Duodenal mucosa (tissue), 2 donors: ENCODE measurements at regions not wholly inside any gene's neighbourhood (a gene's known extent, or its start where the extent isn't known, plus 50 kb on each side); places are given as distances from the start of the nearest gene placed in this dataset.

ENCODE experiments used
- H3K27ac ChIP-seq: one replicate; pipeline ENCODE4 v1.7.0; 2013; ENCODE audit warnings: low read depth, low read length
- H3K27me3 ChIP-seq, 2 donors: one replicate each; pipeline ENCODE4 v1.7.0; 2013; ENCODE audit warnings: low read length in 2 of 2, control low read depth in 1 of 2; ENCODE audit not compliant: insufficient read depth in 2 of 2, control insufficient read depth in 1 of 2
- H3K36me3 ChIP-seq, 2 donors: one replicate each; pipeline ENCODE4 v1.7.0; 2013; ENCODE audit warnings: low read length in 2 of 2, control low read depth in 1 of 2; ENCODE audit not compliant: insufficient read depth in 2 of 2, control insufficient read depth in 1 of 2
- H3K4me1 ChIP-seq, 2 donors: one replicate each; pipeline ENCODE4 v1.7.0; 2013; ENCODE audit warnings: low read length in 2 of 2, control low read depth in 1 of 2; ENCODE audit not compliant: insufficient read depth in 2 of 2, control insufficient read depth in 1 of 2
- H3K4me3 ChIP-seq, 2 donors: one replicate each; pipeline ENCODE4 v1.7.0; 2013; ENCODE audit warnings: low read length in 2 of 2, low read depth in 1 of 2
- H3K9ac ChIP-seq, 2 donors: one replicate each; pipeline ENCODE4 v1.7.0; 2013; ENCODE audit warnings: low read length in 2 of 2, low read depth in 1 of 2
- H3K9me3 ChIP-seq, 2 donors: one replicate each; pipeline ENCODE4 v1.7.0; 2013; ENCODE audit warnings: low read length in 2 of 2, control low read depth in 1 of 2; ENCODE audit not compliant: control insufficient read depth in 1 of 2

DNA sequence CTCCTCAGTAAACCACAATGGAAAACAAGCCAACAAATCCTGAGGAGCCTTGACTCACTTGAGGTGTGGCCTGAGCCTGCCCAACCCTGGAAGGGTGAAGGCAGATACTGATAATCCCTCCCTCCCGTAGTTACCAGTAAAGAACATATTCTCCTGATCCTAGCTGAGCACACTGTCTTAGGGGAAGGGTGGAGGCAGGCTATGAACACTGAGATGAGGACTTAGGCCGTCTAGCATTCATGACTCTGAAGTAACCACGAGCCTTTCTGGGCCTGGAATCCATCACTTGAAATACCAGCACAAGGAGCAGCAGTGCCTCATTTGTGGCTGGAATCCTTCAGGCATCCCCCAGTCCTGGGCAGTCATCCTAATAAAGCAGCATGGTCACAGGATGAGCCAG, 124.5 kb upstream of the PRLR start:
- Histone ChIP-seq H3K27ac (no peak overlapping the region), H3K36me3 (no peaks in the 10 kb centered on the region), H3K9ac (no peak overlapping the region), H3K27me3 (no peaks in the 10 kb centered on the region), H3K4me3 (no peak overlapping the region), H3K9me3 (peaks cover 0 to 4% of the 10 kb centered on the region in 2 donors), H3K4me1 (no peaks in the 10 kb centered on the region)

DNA sequence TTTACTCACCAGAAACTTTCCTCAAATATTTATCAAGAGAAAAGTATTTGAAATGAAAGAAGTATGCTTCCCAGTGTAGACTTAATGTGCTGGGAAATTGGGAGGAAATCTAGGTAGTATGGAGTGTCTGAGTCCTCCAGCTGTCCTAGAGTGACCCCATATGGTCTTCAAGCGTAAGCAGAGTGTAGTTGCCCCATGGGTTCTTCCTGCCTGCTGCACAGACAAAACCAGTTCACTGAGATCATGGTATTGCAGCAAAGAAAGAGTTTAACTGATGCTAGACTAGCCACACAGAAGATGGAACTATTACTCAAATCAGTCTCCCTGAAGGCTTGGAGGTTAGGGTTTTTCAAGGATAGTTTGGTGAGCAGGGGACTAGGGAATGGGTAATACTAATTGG, 114.9 kb upstream of the PRLR start:
- Histone ChIP-seq H3K9ac (no peak overlapping the region), H3K4me1 (no peaks in the 10 kb centered on the region), H3K27ac (no peak overlapping the region), H3K36me3 (no peaks in the 10 kb centered on the region), H3K27me3 (no peaks in the 10 kb centered on the region), H3K4me3 (no peak overlapping the region), H3K9me3 (no peaks in the 10 kb centered on the region)

- Histone ChIP-seq H3K4me1 (no peaks in the 10 kb centered on the region), H3K27me3 (no peaks in the 10 kb centered on the region), H3K9me3 (no peaks in the 10 kb centered on the region), H3K36me3 (no peaks in the 10 kb centered on the region), H3K9ac (no peak overlapping the region), H3K4me3 (no peak overlapping the region), H3K27ac (no peak overlapping the region)
These were observed 112.4 kb upstream of the PRLR start for GRCh38 chr5:35342664-35343063.

- Histone ChIP-seq H3K4me3 (no peak overlapping the region), H3K9me3 (no peaks in the 10 kb centered on the region), H3K27ac (no peak overlapping the region), H3K4me1 (no peaks in the 10 kb centered on the region), H3K27me3 (no peaks in the 10 kb centered on the region), H3K36me3 (no peaks in the 10 kb centered on the region), H3K9ac (no peak overlapping the region)
These were observed 110.9 kb upstream of the PRLR start for GRCh38 chr5:35341189-35341588.

GRCh38 chr5:35339616-35340100, 109.4 kb upstream of the PRLR start:
- H3K27me3 ChIP-seq: no peaks in the 10 kb centered on the region
- no peaks in the 10 kb centered on the region for H3K36me3 ChIP-seq
- H3K4me3 ChIP-seq: no peak overlapping the region
- H3K9ac ChIP-seq: no peak overlapping the region
- H3K4me1 ChIP-seq: no peaks in the 10 kb centered on the region
- no peak overlapping the region for H3K27ac ChIP-seq
- H3K9me3 ChIP-seq: no peaks in the 10 kb centered on the region

DNA sequence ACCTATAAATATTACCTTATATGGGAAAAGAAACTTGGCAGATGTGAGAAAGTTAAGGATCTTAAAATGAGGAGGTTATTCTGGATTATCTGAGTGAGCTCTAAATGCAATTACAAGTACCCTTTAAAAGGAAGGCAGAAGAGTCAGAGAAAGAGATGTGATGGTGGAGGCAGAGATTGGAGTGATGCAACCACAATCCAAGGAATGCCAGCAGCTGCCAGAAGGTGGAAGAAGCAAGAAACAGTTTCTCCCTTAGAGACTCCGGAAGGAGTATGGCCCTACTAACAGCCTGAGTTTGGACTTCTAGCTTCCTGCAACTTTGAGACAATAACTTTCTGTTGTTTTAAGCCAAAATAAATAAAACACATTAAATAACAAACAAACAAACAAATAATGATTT, 108.7 kb upstream of the PRLR start:
- Histone ChIP-seq H3K27ac (no peak overlapping the region), H3K36me3 (no peaks in the 10 kb centered on the region), H3K27me3 (no peaks in the 10 kb centered on the region), H3K9ac (no peak overlapping the region), H3K9me3 (no peaks in the 10 kb centered on the region), H3K4me1 (no peaks in the 10 kb centered on the region), H3K4me3 (no peak overlapping the region)

DNA sequence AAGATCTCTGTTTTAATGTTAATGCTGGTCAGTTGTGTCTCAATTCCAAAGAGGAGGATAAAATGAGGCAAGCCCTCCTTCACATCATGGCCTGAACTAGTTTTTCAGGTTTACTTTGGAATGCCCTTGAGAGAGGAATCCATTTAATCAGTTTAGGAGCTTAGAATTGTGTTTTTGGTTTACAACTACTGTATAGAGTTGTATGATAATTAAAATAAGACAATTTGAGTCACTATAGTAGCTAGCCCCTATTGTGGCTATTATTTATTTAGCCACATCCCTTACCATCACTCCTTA, 107.8 kb upstream of the PRLR start:
- Histone ChIP-seq H3K4me3 (no peak overlapping the region), H3K4me1 (no peaks in the 10 kb centered on the region), H3K27ac (no peak overlapping the region), H3K9ac (no peak overlapping the region), H3K9me3 (no peaks in the 10 kb centered on the region), H3K36me3 (no peaks in the 10 kb centered on the region), H3K27me3 (no peaks in the 10 kb centered on the region)

DNA sequence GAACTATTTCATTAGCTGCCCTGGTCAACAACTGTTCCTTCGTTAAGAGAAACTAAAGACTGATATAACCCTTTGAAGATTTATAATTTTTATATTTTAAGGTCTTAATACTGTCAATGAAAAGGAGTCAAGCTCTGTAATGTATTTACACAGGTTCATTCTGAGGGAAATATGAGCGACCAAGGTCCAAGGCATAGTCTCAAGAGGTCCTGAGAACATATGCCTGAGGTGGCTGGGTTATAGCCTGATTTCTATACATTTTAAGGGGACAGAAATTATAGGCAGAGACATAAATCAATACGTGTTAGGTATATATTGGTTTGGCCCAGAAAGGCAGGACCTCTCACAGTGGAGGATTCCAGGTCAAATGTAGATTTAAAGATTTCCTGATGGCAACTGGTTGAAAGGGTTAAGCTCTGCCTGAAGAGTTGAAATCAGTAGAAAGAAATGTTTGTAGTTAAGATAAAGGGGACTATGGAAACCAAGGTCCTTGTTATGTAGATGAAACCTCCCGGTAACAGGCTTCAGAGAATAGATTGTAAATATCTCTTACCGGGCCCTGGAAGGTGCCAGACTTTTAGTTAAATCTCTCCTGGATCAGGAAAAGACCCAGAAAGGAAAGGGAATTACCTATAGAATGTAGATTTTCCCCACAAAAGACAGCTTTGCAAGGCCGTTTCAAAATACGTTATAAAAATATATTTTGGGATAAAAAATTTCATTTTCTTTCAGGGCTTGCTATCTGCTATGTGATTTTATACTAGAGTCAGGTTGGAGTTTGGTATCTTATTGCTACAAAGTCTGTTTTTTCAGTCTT, 107.3 kb upstream of the PRLR start:
- Histone ChIP-seq H3K36me3 (no peaks in the 10 kb centered on the region), H3K4me3 (no peak overlapping the region), H3K27me3 (no peaks in the 10 kb centered on the region), H3K4me1 (no peaks in the 10 kb centered on the region), H3K9ac (no peak overlapping the region), H3K9me3 (no peaks in the 10 kb centered on the region), H3K27ac (no peak overlapping the region)

GRCh38 chr5:35336230-35336629, 105.9 kb upstream of the PRLR start:
- no peak overlapping the region for H3K27ac ChIP-seq
- H3K9ac ChIP-seq: no peak overlapping the region
- H3K9me3 ChIP-seq: no peaks in the 10 kb centered on the region
- no peaks in the 10 kb centered on the region for H3K36me3 ChIP-seq
- no peak overlapping the region for H3K4me3 ChIP-seq
- H3K4me1 ChIP-seq: no peaks in the 10 kb centered on the region
- H3K27me3 ChIP-seq: no peaks in the 10 kb centered on the region

GRCh38 chr5:35335752-35336151, 105.5 kb upstream of the PRLR start:
- Histone ChIP-seq H3K4me1 (no peaks in the 10 kb centered on the region), H3K9me3 (no peaks in the 10 kb centered on the region), H3K9ac (no peak overlapping the region), H3K27me3 (no peaks in the 10 kb centered on the region), H3K36me3 (no peaks in the 10 kb centered on the region), H3K27ac (no peak overlapping the region), H3K4me3 (no peak overlapping the region)
